ENCODE measurements at regions not wholly inside any gene's neighbourhood (a gene's known extent, or its start where the extent isn't known, plus 50 kb on each side); places are given as distances from the start of the nearest gene placed in this dataset.
"Not testable (repeated sequence)": the region's sequence is repeated elsewhere in the genome, so short reads cannot be mapped to it uniquely, and the experiment has no call there.

DNA sequence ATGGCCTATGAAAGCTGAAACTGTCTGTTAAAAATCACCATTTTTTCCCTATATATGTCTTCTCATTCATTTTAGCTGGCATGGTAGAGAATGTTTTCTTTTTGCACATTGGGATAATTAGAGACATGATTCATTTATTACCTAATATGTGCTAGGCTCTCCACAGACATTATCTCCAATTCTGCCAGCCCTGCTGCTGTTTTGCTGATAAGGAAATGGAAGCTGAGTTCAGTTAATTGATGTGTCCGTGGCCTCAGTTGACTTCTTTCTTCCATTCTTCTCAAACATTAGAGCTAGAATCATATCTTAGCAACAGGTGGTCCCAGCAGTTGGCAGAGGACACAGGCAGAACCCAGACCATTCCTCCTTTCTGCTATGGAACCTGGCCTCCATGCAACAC, 644.1 kb upstream of the CITED2 start:
- Histone ChIP-seq H3K27me3 (ENCODE audit: insufficient read depth, low read length) (no peaks in the 10 kb centered on the region), H3K9ac (ENCODE audit: low read depth, low read length) (no peak overlapping the region), H3K9me3 (ENCODE audit: insufficient read depth, low read depth, low read length) (peaks cover 22% of the 10 kb centered on the region), H3K27ac (ENCODE audit: low read depth, low read length) (no peak overlapping the region), H3K36me3 (ENCODE audit: insufficient read depth, low read length) (no peaks in the 10 kb centered on the region), H3K4me1 (ENCODE audit: insufficient read depth, low read length) (no peaks in the 10 kb centered on the region), H3K4me3 (ENCODE audit: low read length) (no peak overlapping the region)
- WGBS, result 83% methylated on average over 1 of the region's 1 CpG

DNA sequence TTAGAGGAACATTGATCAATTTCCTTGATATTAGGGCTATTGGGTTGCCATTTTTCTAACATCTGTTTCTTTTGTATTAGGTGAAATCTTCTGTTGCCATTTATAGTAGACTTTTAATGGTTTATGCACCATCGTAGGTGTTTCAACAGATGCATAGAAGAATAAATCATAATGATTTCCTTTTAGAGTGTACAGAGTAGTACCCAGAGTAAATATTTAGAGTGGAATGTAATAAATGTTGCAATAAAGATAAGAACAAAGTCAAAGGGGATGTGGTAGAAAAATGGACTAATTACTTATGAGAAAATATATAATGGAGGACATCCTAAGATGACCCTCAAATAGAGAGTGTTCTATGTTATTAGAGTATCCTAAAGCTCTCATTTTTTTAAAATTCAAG, 643.0 kb upstream of the CITED2 start:
- 100% methylated on average over 1 of the region's 1 CpG for WGBS
- Histone ChIP-seq H3K4me1 (ENCODE audit: insufficient read depth, low read length) (no peaks in the 10 kb centered on the region), H3K27me3 (ENCODE audit: insufficient read depth, low read length) (no peaks in the 10 kb centered on the region), H3K4me3 (ENCODE audit: low read length) (no peak overlapping the region), H3K9ac (ENCODE audit: low read depth, low read length) (no peak overlapping the region), H3K36me3 (ENCODE audit: insufficient read depth, low read length) (no peaks in the 10 kb centered on the region), H3K27ac (ENCODE audit: low read depth, low read length) (no peak overlapping the region), H3K9me3 (ENCODE audit: insufficient read depth, low read depth, low read length) (peaks cover 22% of the 10 kb centered on the region)

DNA sequence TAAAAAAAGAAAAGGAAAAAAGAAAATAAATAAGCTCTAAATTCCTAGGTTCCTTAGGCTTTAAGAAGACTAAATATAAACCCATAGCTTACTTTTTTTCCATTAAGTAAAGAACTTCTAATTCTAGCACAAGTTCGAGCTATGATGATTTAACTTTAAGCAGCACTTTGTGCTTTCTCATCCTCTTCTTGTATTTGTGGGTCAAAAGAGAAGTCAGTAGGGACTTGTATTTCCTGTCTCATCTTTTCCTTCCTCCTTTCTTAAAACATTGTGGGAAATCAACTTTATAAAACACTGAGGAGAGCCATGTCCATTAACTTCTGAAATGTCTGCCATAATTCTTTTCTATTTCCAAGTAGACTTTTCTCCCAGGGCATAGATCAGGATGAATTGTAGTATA, 637.7 kb upstream of the CITED2 start:
- no peaks in the 10 kb centered on the region for H3K4me1 ChIP-seq (ENCODE audit: insufficient read depth, low read length)
- 0 out of 2 replicates have a peak, but pooled peaks cover 6% of the 10 kb centered on the region for H3K9me3 ChIP-seq (ENCODE audit: insufficient read depth, low read depth, low read length)
- H3K9ac ChIP-seq (ENCODE audit: low read depth, low read length), result no peak overlapping the region
- no peaks in the 10 kb centered on the region for H3K36me3 ChIP-seq (ENCODE audit: insufficient read depth, low read length)
- WGBS, result 90% methylated on average over 1 of the region's 1 CpG
- no peak overlapping the region for H3K27ac ChIP-seq (ENCODE audit: low read depth, low read length)
- no peak overlapping the region for H3K4me3 ChIP-seq (ENCODE audit: low read length)
- H3K27me3 ChIP-seq (ENCODE audit: insufficient read depth, low read length), result no peaks in the 10 kb centered on the region

DNA sequence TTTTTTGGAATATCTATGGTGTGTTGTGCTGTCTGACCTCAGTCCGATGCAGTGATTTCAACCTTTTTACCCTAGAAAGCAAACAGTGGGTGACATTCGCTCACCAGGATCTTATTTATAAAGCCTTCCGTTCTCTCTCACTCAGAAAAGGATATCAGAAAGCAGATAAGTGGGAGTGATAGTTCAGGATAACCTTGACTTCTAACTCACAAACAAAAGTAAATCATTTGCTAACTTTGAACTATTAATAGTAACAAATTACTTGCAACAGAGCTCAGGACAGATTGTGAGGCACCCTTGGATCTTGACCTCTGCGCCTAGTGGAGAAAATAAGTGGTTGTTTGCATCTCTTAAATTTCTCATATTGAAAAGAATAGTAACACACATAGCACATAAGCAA, 637.1 kb upstream of the CITED2 start:
- Histone ChIP-seq H3K27me3 (ENCODE audit: insufficient read depth, low read length) (no peaks in the 10 kb centered on the region), H3K36me3 (ENCODE audit: insufficient read depth, low read length) (no peaks in the 10 kb centered on the region), H3K4me1 (ENCODE audit: insufficient read depth, low read length) (no peaks in the 10 kb centered on the region), H3K9ac (ENCODE audit: low read depth, low read length) (no peak overlapping the region), H3K4me3 (ENCODE audit: low read length) (no peak overlapping the region), H3K27ac (ENCODE audit: low read depth, low read length) (no peak overlapping the region), H3K9me3 (ENCODE audit: insufficient read depth, low read depth, low read length) (0 out of 2 replicates have a peak, but pooled peaks cover 6% of the 10 kb centered on the region)
- WGBS, result 100% methylated on average over 2 of the region's 4 CpGs

DNA sequence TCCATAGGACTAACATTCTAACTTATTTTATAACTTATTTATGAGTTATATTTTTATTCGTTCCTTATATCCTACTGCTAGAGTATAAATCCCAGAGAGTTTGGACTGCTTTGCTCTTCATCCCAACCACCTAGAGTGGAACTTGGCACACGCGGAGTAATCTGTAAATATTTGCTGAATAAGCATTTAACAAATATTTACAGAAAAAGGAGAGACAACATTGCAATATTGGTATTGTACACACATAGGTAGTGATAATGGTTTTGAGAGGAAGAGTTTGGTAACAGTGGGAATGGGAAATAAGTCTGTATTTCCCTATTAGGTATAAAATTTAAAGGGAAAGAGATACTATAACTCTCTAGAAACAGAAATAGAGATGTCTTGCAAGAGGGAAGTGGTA, 634.8 kb upstream of the CITED2 start:
- H3K9ac ChIP-seq (ENCODE audit: low read depth, low read length), result no peak overlapping the region
- no peak overlapping the region for H3K4me3 ChIP-seq (ENCODE audit: low read length)
- H3K36me3 ChIP-seq (ENCODE audit: insufficient read depth, low read length), result no peaks in the 10 kb centered on the region
- H3K27ac ChIP-seq (ENCODE audit: low read depth, low read length), result no peak overlapping the region
- H3K4me1 ChIP-seq (ENCODE audit: insufficient read depth, low read length), result no peaks in the 10 kb centered on the region
- WGBS, result 100% methylated on average over 2 of the region's 3 CpGs
- 0 out of 2 replicates have a peak, but pooled peaks cover 6% of the 10 kb centered on the region for H3K9me3 ChIP-seq (ENCODE audit: insufficient read depth, low read depth, low read length)
- H3K27me3 ChIP-seq (ENCODE audit: insufficient read depth, low read length), result no peaks in the 10 kb centered on the region

DNA sequence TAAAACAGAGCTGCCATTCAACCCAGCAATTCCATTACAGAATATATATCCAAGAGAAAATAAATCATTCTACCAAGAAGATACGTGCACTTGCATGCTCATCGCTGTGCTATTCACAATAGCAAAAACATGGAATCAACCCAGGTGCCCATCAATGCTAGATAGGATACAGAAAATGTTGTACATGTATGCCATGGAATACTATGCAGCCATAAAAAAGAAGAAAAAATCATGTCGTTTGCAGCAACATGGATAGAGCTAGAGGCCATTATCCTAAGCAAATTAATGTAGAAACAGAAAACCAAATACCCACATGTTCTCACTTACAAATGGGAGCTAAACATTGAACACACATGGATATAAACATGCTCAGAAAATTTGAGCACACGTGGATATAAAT, 633.1 kb upstream of the CITED2 start:
- over 99% methylated on average over 4 of the region's 4 CpGs for WGBS
- Histone ChIP-seq H3K9ac (ENCODE audit: low read depth, low read length) (no peak overlapping the region), H3K27me3 (ENCODE audit: insufficient read depth, low read length) (no peaks in the 10 kb centered on the region), H3K4me3 (ENCODE audit: low read length) (no peak overlapping the region), H3K9me3 (ENCODE audit: insufficient read depth, low read depth, low read length) (0 out of 2 replicates have a peak, but pooled peaks cover 6% of the 10 kb centered on the region), H3K4me1 (ENCODE audit: insufficient read depth, low read length) (peaks cover 16% of the 10 kb centered on the region), H3K27ac (ENCODE audit: low read depth, low read length) (no peak overlapping the region), H3K36me3 (ENCODE audit: insufficient read depth, low read length) (no peaks in the 10 kb centered on the region)

DNA sequence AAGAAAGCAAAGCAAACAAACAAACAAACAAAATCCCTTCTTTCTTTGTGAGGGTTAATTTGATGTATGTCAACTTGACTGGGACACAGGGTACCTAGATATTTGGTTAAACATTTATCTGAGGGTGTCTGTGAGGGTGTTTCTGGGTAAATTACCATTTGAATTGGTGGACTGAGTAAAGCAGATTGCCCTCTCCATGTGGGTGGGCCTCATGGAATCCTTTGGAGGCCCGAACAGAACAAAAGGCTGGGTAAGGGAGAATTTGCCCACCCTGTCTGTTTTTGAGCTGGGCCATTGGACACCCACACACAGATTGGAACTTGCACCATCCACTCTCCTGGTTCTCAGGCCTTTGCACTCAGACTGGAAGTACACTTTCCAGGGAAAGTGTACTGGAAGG, 628.8 kb upstream of the CITED2 start:
- peaks cover 19% of the 10 kb centered on the region for H3K4me1 ChIP-seq (ENCODE audit: insufficient read depth, low read length)
- WGBS, result 47% methylated on average over 1 of the region's 1 CpG
- no peak overlapping the region for H3K9ac ChIP-seq (ENCODE audit: low read depth, low read length)
- H3K27ac ChIP-seq (ENCODE audit: low read depth, low read length), result no peak overlapping the region; the same call in 1 of the 2 replicates
- peaks cover 9% of the 10 kb centered on the region; the same call in 1 of the 2 replicates for H3K9me3 ChIP-seq (ENCODE audit: insufficient read depth, low read depth, low read length)
- H3K36me3 ChIP-seq (ENCODE audit: insufficient read depth, low read length), result no peaks in the 10 kb centered on the region
- no peak overlapping the region for H3K4me3 ChIP-seq (ENCODE audit: low read length)
- no peaks in the 10 kb centered on the region for H3K27me3 ChIP-seq (ENCODE audit: insufficient read depth, low read length)

DNA sequence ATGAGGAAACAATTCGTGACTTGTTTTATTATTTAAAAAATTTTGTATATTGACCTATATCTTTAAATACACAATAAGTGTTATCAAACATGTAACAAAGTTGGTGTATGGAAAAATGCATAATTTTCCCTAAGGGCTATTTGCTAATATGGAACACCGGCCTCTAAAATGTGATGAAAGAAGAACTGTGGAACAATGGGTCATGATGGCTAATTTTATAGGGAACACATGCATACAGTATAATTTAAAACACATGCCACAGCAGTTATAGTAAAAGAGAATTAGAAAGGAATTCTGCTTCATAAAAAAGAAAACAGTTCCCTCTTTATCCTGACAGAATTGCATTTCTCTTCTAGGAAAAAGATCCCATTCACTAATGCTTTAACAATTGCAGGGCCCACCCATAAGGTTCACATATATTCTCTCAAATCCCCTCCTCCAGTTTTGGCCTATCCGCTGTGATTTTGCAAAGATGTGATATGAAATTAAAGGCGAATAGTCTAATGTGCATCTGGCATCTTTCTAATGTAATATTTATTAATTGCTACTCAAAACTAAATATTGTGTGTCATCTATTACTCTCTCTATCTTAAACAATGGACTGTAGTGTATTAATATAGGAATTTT, 628.1 kb upstream of the CITED2 start:
- H3K9me3 ChIP-seq (ENCODE audit: insufficient read depth, low read depth, low read length), result peaks cover 6% of the 10 kb centered on the region; the same call in 1 of the 2 replicates
- peaks cover 19% of the 10 kb centered on the region for H3K4me1 ChIP-seq (ENCODE audit: insufficient read depth, low read length)
- no peaks in the 10 kb centered on the region for H3K27me3 ChIP-seq (ENCODE audit: insufficient read depth, low read length)
- H3K27ac ChIP-seq (ENCODE audit: low read depth, low read length), result no peak overlapping the region
- no peaks in the 10 kb centered on the region for H3K36me3 ChIP-seq (ENCODE audit: insufficient read depth, low read length)
- no peak overlapping the region for H3K4me3 ChIP-seq (ENCODE audit: low read length)
- H3K9ac ChIP-seq (ENCODE audit: low read depth, low read length), result no peak overlapping the region
- WGBS, result 100% methylated on average over 1 of the region's 4 CpGs

DNA sequence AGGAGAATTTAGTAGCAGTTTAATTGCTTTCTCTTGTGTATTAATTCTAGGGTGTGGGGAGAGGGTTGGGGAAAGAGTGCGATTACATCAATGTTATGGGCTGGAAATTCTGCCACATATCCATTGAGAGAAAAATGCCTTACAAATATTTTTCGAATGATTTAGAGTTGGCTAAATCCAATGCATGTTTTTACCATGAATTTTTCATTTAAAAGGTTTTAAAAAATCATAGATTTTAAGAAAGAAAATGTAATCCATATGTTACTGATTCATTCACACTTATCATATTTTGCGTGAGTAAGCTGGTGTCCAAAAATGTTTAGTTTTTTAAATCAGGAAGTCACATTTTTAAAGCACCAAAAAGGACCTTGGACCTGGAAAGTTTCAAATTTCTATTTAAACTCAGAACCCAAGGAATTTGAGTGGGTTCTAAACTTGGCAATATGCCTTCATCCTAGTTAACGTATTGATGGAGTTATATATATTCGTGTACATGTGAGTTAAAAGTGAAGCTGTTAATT, 627.4 kb upstream of the CITED2 start:
- Histone ChIP-seq H3K9ac (ENCODE audit: low read depth, low read length) (no peak overlapping the region), H3K36me3 (ENCODE audit: insufficient read depth, low read length) (no peaks in the 10 kb centered on the region), H3K4me3 (ENCODE audit: low read length) (no peak overlapping the region), H3K9me3 (ENCODE audit: insufficient read depth, low read depth, low read length) (peaks cover 3% of the 10 kb centered on the region; the same call in 1 of the 2 replicates), H3K4me1 (ENCODE audit: insufficient read depth, low read length) (peaks cover 19% of the 10 kb centered on the region), H3K27ac (ENCODE audit: low read depth, low read length) (no peak overlapping the region), H3K27me3 (ENCODE audit: insufficient read depth, low read length) (no peaks in the 10 kb centered on the region)
- 94% methylated on average over 3 of the region's 5 CpGs for whole genome bisulfite sequencing

DNA sequence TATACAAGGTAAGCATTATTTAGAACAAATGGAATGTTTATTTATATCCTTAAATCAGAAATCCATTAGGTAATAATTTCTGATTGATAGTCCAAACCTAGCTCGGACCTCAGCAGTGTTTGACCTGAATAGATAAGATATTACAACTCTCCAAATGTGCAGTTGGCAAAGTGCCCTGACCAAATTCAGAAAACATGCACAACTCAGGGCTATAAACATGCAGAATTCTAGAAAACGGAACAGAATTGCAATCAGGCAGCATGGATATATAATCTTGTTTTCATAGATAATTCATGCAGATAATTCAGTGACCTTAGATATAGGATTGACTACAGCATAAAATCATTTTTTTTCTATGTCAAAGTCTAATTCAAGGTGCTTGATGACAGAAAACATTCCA, 626.6 kb upstream of the CITED2 start:
- Histone ChIP-seq H3K4me3 (ENCODE audit: low read length) (no peak overlapping the region), H3K36me3 (ENCODE audit: insufficient read depth, low read length) (no peaks in the 10 kb centered on the region), H3K4me1 (ENCODE audit: insufficient read depth, low read length) (peaks cover 19% of the 10 kb centered on the region), H3K27ac (ENCODE audit: low read depth, low read length) (no peak overlapping the region), H3K9me3 (ENCODE audit: insufficient read depth, low read depth, low read length) (peaks cover 3% of the 10 kb centered on the region; the same call in 1 of the 2 replicates), H3K27me3 (ENCODE audit: insufficient read depth, low read length) (no peaks in the 10 kb centered on the region), H3K9ac (ENCODE audit: low read depth, low read length) (no peak overlapping the region)
- WGBS, result 83% methylated on average over 2 of the region's 2 CpGs

DNA sequence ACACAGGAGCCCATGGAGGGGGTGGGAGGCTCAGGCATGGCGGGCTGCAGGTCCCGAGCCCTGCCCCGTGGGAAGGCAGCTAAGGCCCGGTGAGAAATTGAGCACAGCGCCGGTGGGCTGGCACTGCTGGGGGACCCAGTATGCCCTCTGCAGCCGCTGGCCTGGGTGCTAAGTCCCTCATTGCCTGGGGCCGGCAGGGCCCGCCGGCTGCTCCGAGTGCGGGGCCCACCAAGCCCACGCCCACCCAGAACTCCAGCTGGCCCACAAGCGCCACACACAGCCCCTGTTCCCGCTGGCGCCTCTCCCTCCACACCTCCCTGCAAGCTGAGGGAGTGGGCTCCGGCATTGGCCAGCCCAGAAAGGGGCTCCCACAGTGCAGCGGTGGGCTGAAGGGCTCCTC, 625.2 kb upstream of the CITED2 start:
- WGBS, result 97% methylated on average over 18 of the region's 18 CpGs
- not testable (repeated sequence) for H3K27ac ChIP-seq (ENCODE audit: low read depth, low read length); H3K4me3 ChIP-seq (ENCODE audit: low read length); H3K9ac ChIP-seq (ENCODE audit: low read depth, low read length); H3K36me3 ChIP-seq (ENCODE audit: insufficient read depth, low read length); H3K27me3 ChIP-seq (ENCODE audit: insufficient read depth, low read length); H3K9me3 ChIP-seq (ENCODE audit: insufficient read depth, low read depth, low read length)
- peaks cover 19% of the 10 kb centered on the region for H3K4me1 ChIP-seq (ENCODE audit: insufficient read depth, low read length)

DNA sequence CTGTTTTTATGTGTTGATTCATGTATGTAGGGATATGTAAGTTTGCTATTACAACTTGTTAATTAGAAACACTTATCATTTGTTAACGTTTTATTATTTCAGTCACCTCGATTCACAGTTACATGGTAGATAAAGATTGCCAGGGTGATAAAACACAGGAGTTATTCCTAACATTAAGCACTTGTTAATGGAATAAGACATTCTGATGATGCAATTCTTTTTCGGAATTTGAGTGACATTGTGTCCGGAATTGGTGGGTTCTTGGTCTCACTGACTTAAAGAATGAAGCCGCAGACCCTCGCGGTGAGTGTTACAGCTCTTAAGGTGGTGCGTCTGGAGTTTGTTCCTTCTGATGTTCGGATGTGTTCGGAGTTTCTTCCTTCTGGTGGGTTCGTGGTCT, 624.0 kb upstream of the CITED2 start:
- H3K27ac ChIP-seq (ENCODE audit: low read depth, low read length); H3K36me3 ChIP-seq (ENCODE audit: insufficient read depth, low read length); H3K4me3 ChIP-seq (ENCODE audit: low read length); H3K27me3 ChIP-seq (ENCODE audit: insufficient read depth, low read length); H3K9me3 ChIP-seq (ENCODE audit: insufficient read depth, low read depth, low read length); H3K9ac ChIP-seq (ENCODE audit: low read depth, low read length): not testable (repeated sequence)
- WGBS, result 94% methylated on average over 11 of the region's 11 CpGs
- H3K4me1 ChIP-seq (ENCODE audit: insufficient read depth, low read length), result peaks cover 12% of the 10 kb centered on the region
